ENCODE measurements at regions not wholly inside any gene's neighbourhood (a gene's known extent, or its start where the extent isn't known, plus 50 kb on each side); places are given as distances from the start of the nearest gene placed in this dataset.

DNA sequence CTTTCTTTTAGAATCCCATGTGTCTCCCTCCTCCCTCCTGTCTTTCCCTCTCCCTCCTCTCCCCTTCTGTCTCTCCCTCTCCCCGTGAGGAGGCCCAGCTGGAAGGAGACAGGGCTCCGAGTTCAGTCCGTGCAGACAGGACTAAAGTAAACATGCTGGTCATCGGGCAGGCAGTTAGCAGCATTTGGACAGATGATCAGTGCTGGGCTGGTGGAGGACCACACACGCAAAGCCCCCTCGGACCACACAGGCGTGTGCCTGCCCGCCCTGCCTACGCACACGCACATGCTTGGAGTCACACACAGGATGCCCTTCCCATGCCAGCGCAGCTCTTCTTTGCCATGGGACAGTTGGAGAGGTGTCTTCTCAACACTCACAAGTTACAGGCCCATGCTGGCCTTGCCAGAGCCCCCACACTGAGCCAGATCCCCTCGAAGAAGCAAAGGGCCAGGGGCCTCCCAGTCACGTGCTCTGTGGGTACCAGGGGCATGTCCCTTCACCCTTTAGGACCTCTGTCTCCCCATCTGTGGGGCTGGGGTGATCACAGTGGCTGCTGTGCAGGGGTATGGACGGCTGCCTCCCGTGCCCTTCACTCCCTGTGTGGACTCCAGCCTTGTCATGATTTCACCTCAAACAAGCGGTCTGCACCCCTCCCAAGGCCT lies 215.7 kb upstream of the FOXF1 start:
- Histone ChIP-seq H3K36me3 (no peaks in the 10 kb centered on the region), H3K4me1 (ENCODE audit: control insufficient read depth in 1 of 2, insufficient read depth in 1 of 2, low read depth in 1 of 2, low read length in 1 of 2) (no peaks in the 10 kb centered on the region), H3K27ac (no peak overlapping the region), H3K9me3 (no peaks in the 10 kb centered on the region), H3K4me3 (ENCODE audit: low read depth in 1 of 2, low read length in 1 of 2) (no peak overlapping the region), H3K27me3 (peaks cover 100% of the 10 kb centered on the region)
- TF ChIP-seq, protein P1, sequence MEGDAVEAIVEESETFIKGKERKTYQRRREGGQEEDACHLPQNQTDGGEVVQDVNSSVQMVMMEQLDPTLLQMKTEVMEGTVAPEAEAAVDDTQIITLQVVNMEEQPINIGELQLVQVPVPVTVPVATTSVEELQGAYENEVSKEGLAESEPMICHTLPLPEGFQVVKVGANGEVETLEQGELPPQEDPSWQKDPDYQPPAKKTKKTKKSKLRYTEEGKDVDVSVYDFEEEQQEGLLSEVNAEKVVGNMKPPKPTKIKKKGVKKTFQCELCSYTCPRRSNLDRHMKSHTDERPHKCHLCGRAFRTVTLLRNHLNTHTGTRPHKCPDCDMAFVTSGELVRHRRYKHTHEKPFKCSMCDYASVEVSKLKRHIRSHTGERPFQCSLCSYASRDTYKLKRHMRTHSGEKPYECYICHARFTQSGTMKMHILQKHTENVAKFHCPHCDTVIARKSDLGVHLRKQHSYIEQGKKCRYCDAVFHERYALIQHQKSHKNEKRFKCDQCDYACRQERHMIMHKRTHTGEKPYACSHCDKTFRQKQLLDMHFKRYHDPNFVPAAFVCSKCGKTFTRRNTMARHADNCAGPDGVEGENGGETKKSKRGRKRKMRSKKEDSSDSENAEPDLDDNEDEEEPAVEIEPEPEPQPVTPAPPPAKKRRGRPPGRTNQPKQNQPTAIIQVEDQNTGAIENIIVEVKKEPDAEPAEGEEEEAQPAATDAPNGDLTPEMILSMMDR (IDR thresholded peaks at IDR 0.05): no peak

DNA sequence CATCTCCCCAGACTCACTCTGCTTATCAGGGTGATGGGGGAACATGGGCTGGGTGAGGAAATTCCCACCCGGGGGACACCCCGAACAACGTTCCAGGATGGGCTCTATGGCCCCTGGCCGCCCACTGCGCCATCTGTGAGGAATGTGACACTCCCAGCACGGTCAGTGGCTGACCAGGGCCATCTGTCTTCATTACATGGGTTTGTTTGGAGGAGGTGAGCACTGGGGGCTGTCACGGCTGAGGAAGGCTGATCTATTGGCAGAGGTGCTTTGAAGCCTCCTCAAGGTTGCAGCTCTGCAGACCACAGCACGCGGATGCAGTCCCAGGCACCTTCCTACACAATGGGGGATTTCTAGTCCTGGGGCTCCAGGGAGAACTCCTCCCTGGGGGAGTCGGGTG lies 214.1 kb upstream of the FOXF1 start:
- Histone ChIP-seq H3K27me3 (peaks cover 100% of the 10 kb centered on the region), H3K4me1 (ENCODE audit: control insufficient read depth in 1 of 2, insufficient read depth in 1 of 2, low read depth in 1 of 2, low read length in 1 of 2) (no peaks in the 10 kb centered on the region)

DNA sequence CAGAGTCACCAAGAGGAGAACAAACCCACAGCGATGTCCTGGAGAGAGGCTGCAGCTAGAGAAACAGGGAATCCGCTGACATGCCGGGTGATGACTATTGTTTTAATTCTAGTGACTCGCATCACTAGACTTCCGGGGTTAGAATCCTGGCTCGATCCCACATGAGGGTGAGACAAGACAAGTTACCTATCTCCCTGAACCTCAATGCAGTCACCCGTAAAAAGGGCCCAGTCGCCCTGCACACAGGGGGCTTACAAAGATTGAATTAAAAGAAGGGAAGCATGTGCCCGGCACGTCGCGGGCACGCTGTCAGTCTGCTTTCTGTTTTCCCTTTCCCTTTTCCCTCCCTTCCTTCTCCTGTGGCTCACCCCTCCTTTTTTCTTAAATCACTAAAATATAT lies 212.9 kb upstream of the FOXF1 start:
- Histone ChIP-seq H3K36me3 (no peaks in the 10 kb centered on the region), H3K4me3 (ENCODE audit: low read depth in 1 of 2, low read length in 1 of 2) (no peak overlapping the region), H3K27me3 (peaks cover 100% of the 10 kb centered on the region), H3K27ac (no peak overlapping the region), H3K4me1 (ENCODE audit: control insufficient read depth in 1 of 2, insufficient read depth in 1 of 2, low read depth in 1 of 2, low read length in 1 of 2) (no peaks in the 10 kb centered on the region), H3K9me3 (no peaks in the 10 kb centered on the region)
- TF ChIP-seq, protein P1 (IDR thresholded peaks at IDR 0.05): no peak

More for the DNA sequence above, 214.1 kb upstream of the FOXF1 start:
- Histone ChIP-seq H3K27ac (no peak overlapping the region), H3K9me3 (no peaks in the 10 kb centered on the region), H3K4me3 (ENCODE audit: low read depth in 1 of 2, low read length in 1 of 2) (no peak overlapping the region), H3K36me3 (no peaks in the 10 kb centered on the region)
- TF ChIP-seq, protein P1 (IDR thresholded peaks at IDR 0.05): no peak

DNA sequence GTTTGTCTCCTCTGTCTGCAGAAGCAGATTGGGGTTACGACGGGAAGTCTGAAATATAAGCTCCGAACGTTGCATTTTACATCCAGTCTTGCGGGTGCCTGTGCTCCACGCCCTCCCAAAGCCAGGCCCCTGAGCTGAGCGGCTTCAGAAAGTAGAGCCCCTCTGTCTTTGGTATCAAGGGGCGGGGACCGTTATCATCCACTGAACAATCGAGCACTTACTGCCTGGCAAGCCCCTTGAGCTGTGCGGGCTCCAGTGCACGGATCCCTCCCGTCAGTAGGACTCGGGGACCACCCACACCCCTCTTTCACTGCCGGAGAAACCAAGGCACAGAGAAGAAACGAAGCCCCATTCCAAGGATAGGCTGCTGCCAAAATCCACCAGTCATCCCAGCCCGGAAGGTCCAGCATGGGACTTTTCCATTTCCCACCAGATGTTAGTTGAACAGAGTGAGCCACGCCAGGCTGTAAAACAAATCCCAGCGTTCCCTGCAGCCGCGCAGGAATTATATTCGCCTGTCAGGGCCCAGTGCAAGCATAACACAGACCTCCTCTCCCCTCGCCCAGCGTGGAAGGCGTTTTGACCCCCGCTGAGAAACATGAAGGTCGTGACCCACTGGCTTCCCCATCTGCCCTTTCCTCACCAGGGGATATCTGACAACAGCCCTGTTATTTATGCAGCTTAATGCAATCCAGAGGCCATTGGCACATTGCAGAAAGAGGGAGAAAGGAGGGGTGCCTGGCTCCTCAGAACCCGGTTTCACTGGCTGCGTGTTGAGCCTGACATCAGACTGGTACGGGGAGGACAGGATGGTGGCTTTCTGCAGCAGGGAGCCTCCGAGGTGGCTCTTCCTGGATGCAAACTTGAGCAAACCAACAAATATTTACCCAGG lies 212.2 kb upstream of the FOXF1 start:
- H3K9me3 ChIP-seq: no peaks in the 10 kb centered on the region
- H3K36me3 ChIP-seq: no peaks in the 10 kb centered on the region
- no peak overlapping the region for H3K27ac ChIP-seq
- H3K4me1 ChIP-seq (ENCODE audit: control insufficient read depth in 1 of 2, insufficient read depth in 1 of 2, low read depth in 1 of 2, low read length in 1 of 2): no peaks in the 10 kb centered on the region
- TF ChIP-seq, protein P1 (IDR thresholded peaks at IDR 0.05): no peak
- peaks cover 95% of the 10 kb centered on the region for H3K27me3 ChIP-seq
- H3K4me3 ChIP-seq (ENCODE audit: low read depth in 1 of 2, low read length in 1 of 2): no peak overlapping the region

DNA sequence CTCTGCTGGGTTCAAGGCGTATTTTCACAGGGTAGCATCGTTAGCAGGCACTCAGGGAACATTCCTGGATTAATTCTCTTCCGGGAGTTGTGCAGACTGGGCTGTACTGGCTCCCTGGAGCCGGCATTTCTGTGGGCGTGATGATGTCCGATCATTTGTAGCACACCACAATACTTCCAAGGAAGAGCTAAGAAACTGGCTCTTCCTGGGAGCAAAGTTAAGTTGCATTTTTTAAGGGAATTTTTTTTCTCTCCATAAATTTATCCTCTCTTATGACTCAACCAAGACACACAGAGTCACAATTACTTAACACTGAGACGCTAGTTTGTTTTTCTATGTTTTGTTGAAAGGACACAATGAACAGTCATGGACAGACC lies 211.6 kb upstream of the FOXF1 start:
- TF ChIP-seq, protein P1 (IDR thresholded peaks at IDR 0.05): no peak
- Histone ChIP-seq H3K36me3 (no peaks in the 10 kb centered on the region), H3K27me3 (peaks cover 90% of the 10 kb centered on the region), H3K9me3 (no peaks in the 10 kb centered on the region), H3K27ac (no peak overlapping the region), H3K4me3 (ENCODE audit: low read depth in 1 of 2, low read length in 1 of 2) (no peak overlapping the region), H3K4me1 (ENCODE audit: control insufficient read depth in 1 of 2, insufficient read depth in 1 of 2, low read depth in 1 of 2, low read length in 1 of 2) (no peaks in the 10 kb centered on the region)

Data from neutrophil (primary cell).